Gastrocnemius medialis (tissue), 4 donors: ENCODE measurements at regions not wholly inside any gene's neighbourhood (a gene's known extent, or its start where the extent isn't known, plus 50 kb on each side); places are given as distances from the start of the nearest gene placed in this dataset.

Experiments used
- CTCF ChIP-seq, 5 experiments: fragments of 450-650 bp in 3 of 5; fragments of 200-600 bp in 2 of 5; sonication (generic) in 2 of 5; IDR thresholded peaks in 4 of 5; conservative IDR thresholded peaks in 1 of 5; 1 replicate in 4 of 5; 2 replicates in 1 of 5; pipeline ENCODE4 v1.5.1; 2016 to 2019; ENCODE audit warnings: antibody characterized with exemption in 5 of 5, mild to moderate bottlenecking in 3 of 5, moderate library complexity in 3 of 5
- POLR2A ChIP-seq, 2 donors: fragments of 450-650 bp; IDR thresholded peaks; one replicate each; pipeline ENCODE4 v1.6.1; 2017; ENCODE audit warnings: antibody characterized with exemption in 2 of 2, mild to moderate bottlenecking in 2 of 2, moderate library complexity in 2 of 2

DNA sequence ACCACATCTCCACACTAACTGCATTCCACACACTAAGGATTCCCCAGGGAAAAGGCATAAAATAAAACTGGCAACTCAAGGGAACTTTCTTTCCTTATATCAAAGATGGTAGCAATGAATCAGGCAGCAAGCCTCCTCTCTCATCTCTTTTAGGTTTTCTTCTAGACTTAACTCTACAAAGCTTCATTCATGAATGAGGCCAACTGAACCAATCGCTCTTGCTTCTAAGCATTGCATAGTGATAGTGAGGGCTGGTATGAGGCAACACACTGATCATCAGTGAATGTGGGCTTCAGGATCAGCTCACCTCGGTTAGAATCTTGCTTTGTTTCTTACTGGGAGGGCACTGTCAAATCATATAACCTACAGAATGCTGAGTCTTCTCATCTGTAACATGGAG is 1090.7 kb upstream of the MIR17HG start:
- TF ChIP-seq CTCF (IDR thresholded peaks at IDR 0.05 in 4 of 5, conservative IDR thresholded peaks at IDR 0.05 in 1 of 5) (no peak), POLR2A (IDR thresholded peaks at IDR 0.05) (no peak)
